HG02852 (cell line): ENCODE measurements at regions not wholly inside any gene's neighbourhood (a gene's known extent, or its start where the extent isn't known, plus 50 kb on each side); places are given as distances from the start of the nearest gene placed in this dataset.

ENCODE experiments used
- ATAC-seq: cut with Tn5 transposase; IDR thresholded peaks from one replicate; pipeline ENCODE4 v1.9.1; 2021; ENCODE audit warnings: mild to moderate bottlenecking, moderate library complexity; ENCODE audit not compliant: unreplicated experiment

DNA sequence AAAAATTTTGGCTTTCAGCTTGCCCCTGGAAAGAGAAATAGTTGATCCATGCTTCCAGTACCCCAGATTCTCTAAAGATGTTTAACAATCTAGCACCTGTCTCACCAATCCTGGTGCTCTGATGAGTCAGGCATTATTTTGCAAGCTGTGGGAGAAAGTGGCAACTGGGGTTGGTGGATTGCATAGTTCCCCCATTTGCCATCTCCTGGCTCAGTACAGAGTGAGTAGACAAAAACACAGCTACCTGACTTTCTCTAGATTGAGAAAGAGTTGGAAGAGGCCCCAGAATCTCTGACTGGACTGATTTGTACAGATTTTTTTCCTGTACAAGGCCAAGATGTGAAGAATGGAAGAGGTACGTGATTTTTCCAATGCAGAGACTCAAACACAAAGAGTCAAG, 75.1 kb upstream of the NEGR1 start:
- no peak for ATAC-seq

DNA sequence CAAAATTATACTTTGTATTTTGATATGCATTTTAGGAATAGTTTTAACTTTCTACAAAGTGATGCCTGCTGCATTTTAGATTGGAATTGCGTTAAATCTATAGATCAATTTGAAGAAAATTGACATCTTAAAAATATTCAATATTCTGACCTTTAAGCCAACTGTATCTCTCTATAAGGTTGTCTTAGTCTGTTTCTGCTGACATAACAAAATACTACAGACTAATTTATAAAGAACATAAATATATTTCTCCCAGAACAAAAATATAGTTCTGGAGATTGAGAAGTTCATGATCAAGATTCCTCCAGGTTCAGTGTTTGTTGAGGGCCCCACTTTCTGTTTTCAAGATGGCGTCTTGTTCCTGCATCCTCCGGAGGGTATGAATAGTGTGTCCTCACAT, 73.6 kb upstream of the NEGR1 start:
- ATAC-seq = no peak

DNA sequence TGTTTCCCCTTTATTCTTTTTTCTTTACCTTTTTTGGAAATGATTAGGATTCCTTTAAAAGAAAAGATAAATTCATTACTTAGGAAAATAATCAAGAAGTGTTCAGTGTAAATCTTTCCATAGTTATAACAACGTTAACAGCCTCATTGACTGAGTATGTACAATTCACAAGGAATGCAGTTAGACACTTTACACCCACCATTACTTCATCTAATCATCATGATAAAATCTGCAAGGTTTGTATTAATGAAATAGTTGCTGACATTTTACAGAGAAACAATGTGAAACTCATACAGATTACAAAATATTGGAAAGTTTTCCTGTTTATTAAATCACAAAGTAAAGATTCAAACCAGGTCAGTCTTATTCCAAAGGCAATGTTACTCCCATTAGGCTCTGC, 59.3 kb upstream of the NEGR1 start:
- no peak for ATAC-seq

DNA sequence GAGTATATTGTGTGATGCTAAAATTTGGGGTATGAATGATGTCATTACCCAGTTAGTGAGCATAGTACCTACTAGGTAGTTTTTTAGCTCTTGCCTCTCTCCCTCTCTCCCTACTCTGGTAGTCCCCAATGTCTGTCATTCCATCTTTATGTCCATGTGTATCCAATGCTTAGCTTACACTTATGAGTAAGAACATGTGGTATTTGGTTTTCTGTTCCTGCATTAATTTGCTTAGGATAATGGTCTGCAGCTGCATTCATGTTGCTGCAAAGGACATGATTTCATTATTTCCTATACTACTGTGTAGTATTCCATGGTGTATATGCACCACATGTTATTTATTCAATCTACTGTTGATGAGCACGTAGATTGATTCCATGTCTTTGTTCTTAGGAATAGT, 54.4 kb upstream of the NEGR1 start:
- no peak for ATAC-seq
